ENCODE measurements at regions not wholly inside any gene's neighbourhood (a gene's known extent, or its start where the extent isn't known, plus 50 kb on each side); places are given as distances from the start of the nearest gene placed in this dataset.

DNA sequence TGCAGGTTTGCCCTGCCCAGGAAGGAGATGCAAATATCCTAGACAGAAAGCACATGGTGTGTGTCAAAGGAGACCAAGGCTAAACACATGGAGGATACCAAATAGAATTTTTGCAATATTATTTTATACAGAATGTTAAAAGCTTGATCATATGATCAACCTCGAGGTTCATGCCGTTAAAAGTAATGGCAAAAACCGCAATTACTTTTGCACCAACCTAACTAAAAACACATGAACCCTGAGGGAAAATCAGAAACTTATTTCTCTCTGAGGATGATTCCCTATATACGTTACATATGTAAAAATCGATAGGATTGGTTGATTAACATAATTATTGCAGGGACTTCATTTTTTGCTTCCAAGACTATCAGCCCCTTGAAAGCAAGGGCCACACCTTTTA is 88.1 kb downstream of the MZT1 start:
- TF ChIP-seq ZBTB7A (IDR thresholded peaks at IDR 0.05; ENCODE audit: low read depth) (no peak), EGR1 (IDR thresholded peaks at IDR 0.05) (no peak), RAD21 (IDR thresholded peaks at IDR 0.05; ENCODE audit: low read depth) (no peak), NFIC (IDR thresholded peaks at IDR 0.05) (no peak), CEBPB (IDR thresholded peaks at IDR 0.05) (no peak), CREB1 (IDR thresholded peaks at IDR 0.05; ENCODE audit: low read depth) (no peak), YY1 (IDR thresholded peaks at IDR 0.05; ENCODE audit: low read depth) (no peak)
- TF ChIP-seq, protein P1, sequence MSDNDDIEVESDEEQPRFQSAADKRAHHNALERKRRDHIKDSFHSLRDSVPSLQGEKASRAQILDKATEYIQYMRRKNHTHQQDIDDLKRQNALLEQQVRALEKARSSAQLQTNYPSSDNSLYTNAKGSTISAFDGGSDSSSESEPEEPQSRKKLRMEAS (IDR thresholded peaks at IDR 0.05): no peak
